AG08396 (cell line): ENCODE measurements at regions not wholly inside any gene's neighbourhood (a gene's known extent, or its start where the extent isn't known, plus 50 kb on each side); places are given as distances from the start of the nearest gene placed in this dataset.
A peak's percentile ranks its signal among the peaks of the same experiment; 100 is the strongest.

Experiments used
- DNase-seq: peaks from one replicate; pipeline ENCODE4 v3.0.0; 2012; ENCODE audit warnings: low spot score, mixed read lengths

GRCh38 chr2:240208631-240209211 lies 68.3 kb upstream of the OTOS start:
- peak; percentile 40 for DNase-seq

- DNase-seq = no peak
Observed at GRCh38 chr2:240209493-240209892, 69.0 kb upstream of the OTOS start.

- DNase-seq = no peak
Observed at GRCh38 chr2:240210198-240210965, 69.9 kb upstream of the OTOS start.

GRCh38 chr2:240211096-240211495 lies 70.6 kb upstream of the OTOS start:
- DNase-seq = no peak

- DNase-seq = no peak
Observed at GRCh38 chr2:240211598-240212424, 71.4 kb upstream of the OTOS start.

GRCh38 chr2:240212425-240213225 lies 72.2 kb upstream of the OTOS start:
- DNase-seq = no peak

GRCh38 chr2:240213226-240213475 lies 72.7 kb upstream of the OTOS start:
- DNase-seq = no peak

- DNase-seq = no peak
Observed at GRCh38 chr2:240213476-240214421, 73.3 kb upstream of the OTOS start.

- DNase-seq = no peak
Observed at GRCh38 chr2:240214790-240215675, 74.6 kb upstream of the OTOS start.

- no peak for DNase-seq
Observed at GRCh38 chr2:240215676-240216051, 75.2 kb upstream of the OTOS start.

GRCh38 chr2:240216167-240216566 lies 75.7 kb upstream of the OTOS start:
- no peak for DNase-seq

- DNase-seq = no peak
Observed at GRCh38 chr2:240217431-240218301, 77.2 kb upstream of the OTOS start.

- DNase-seq = no peak
Observed at GRCh38 chr2:240219208-240219890, 78.9 kb upstream of the OTOS start.

- peak; percentile 55 for DNase-seq
Observed at GRCh38 chr2:240220371-240220770, 79.9 kb upstream of the OTOS start.

- no peak for DNase-seq
Observed at GRCh38 chr2:240223631-240224030, 83.2 kb upstream of the OTOS start.

GRCh38 chr2:240224676-240225075 lies 84.2 kb upstream of the OTOS start:
- DNase-seq = peak; percentile 76

GRCh38 chr2:240225131-240225530 lies 84.7 kb upstream of the OTOS start:
- DNase-seq = no peak

- DNase-seq = no peak
Observed at GRCh38 chr2:240225660-240226475, 85.4 kb upstream of the OTOS start.
